Suprapubic skin (tissue), 4 donors: ENCODE measurements at regions not wholly inside any gene's neighbourhood (a gene's known extent, or its start where the extent isn't known, plus 50 kb on each side); places are given as distances from the start of the nearest gene placed in this dataset.
A peak's percentile ranks its signal among the peaks of the same experiment; 100 is the strongest.

Source experiments
- DNase-seq, 2 donors: peaks; one replicate each; pipeline ENCODE4 v3.0.0-alpha.2; 2019; ENCODE audit warnings: low spot score in 2 of 2
- H3K27ac ChIP-seq: fragments of 200-600 bp; sonication (generic); one replicate; pipeline ENCODE4 v1.5.1; 2019
- H3K27me3 ChIP-seq: fragments of 200-600 bp; sonication (generic); one replicate; pipeline ENCODE4 v1.5.1; 2019
- H3K36me3 ChIP-seq: fragments of 200-600 bp; sonication (generic); one replicate; pipeline ENCODE4 v1.5.1; 2019
- H3K4me1 ChIP-seq: fragments of 200-600 bp; sonication (generic); one replicate; pipeline ENCODE4 v1.5.1; 2019
- H3K4me3 ChIP-seq: fragments of 200-600 bp; sonication (generic); one replicate; pipeline ENCODE4 v1.5.1; 2019; ENCODE audit warnings: mild to moderate bottlenecking
- H3K9me3 ChIP-seq: fragments of 200-600 bp; sonication (generic); one replicate; pipeline ENCODE4 v1.5.1; 2019
- CTCF ChIP-seq, 2 donors: fragments of 200-600 bp in 1 of 2; fragments of 450-650 bp in 1 of 2; sonication (generic) in 1 of 2; IDR thresholded peaks; one replicate each; pipeline ENCODE4 v1.5.1; 2016 to 2019; ENCODE audit warnings: antibody characterized with exemption in 2 of 2, mild to moderate bottlenecking in 1 of 2, moderate library complexity in 1 of 2
- EP300 ChIP-seq: sonication (generic); formaldehyde crosslinking; IDR thresholded peaks from one replicate; pipeline ENCODE4 v1.6.1; 2017; ENCODE audit warnings: antibody characterized with exemption
- POLR2A ChIP-seq, 2 donors: fragments of 450-650 bp; IDR thresholded peaks; one replicate each; pipeline ENCODE4 v1.6.1; 2017; ENCODE audit warnings: antibody characterized with exemption in 2 of 2, mild to moderate bottlenecking in 2 of 2, moderate library complexity in 2 of 2
- POLR2AphosphoS5 ChIP-seq, 3 donors: sonication (generic); formaldehyde crosslinking; IDR thresholded peaks; one replicate each; pipeline ENCODE4 v1.6.1; 2017; ENCODE audit warnings: antibody characterized with exemption in 3 of 3
- WGBS: methylation state at CpG from one replicate; pipeline ENCODE4 v1.1.5; 2018; 5-methylcytosine and 5-hydroxymethylcytosine counted together

GRCh38 chr9:86756576-86757381 is 190.5 kb downstream of the GAS1 start:
- no peak for DNase-seq
- Histone ChIP-seq H3K36me3 (no peaks in the 10 kb centered on the region), H3K4me3 (no peak overlapping the region), H3K9me3 (no peaks in the 10 kb centered on the region), H3K27me3 (no peaks in the 10 kb centered on the region), H3K4me1 (peaks cover 21% of the 10 kb centered on the region), H3K27ac (no peak overlapping the region)
- 71% methylated on average over 18 of the region's 18 CpGs for WGBS
- TF ChIP-seq POLR2AphosphoS5 (IDR thresholded peaks at IDR 0.05): no peak

GRCh38 chr9:86755561-86755941 is 191.8 kb downstream of the GAS1 start:
- H3K9me3 ChIP-seq: no peaks in the 10 kb centered on the region
- DNase-seq: no peak
- H3K4me1 ChIP-seq: peaks cover 23% of the 10 kb centered on the region
- no peak for TF ChIP-seq EP300
- no peak for TF ChIP-seq POLR2AphosphoS5 (IDR thresholded peaks at IDR 0.05)
- TF ChIP-seq CTCF (IDR thresholded peaks at IDR 0.05): no peak
- TF ChIP-seq POLR2A (IDR thresholded peaks at IDR 0.05): no peak
- peak overlapping the region; percentile 59 for H3K27ac ChIP-seq
- WGBS: 44% methylated on average over 8 of the region's 8 CpGs
- no peak overlapping the region for H3K4me3 ChIP-seq
- no peaks in the 10 kb centered on the region for H3K27me3 ChIP-seq
- no peaks in the 10 kb centered on the region for H3K36me3 ChIP-seq

- WGBS: 35% methylated on average over 6 of the region's 6 CpGs
- no peaks in the 10 kb centered on the region for H3K36me3 ChIP-seq
- H3K27ac ChIP-seq: peak overlapping the region; percentile 59
- TF ChIP-seq CTCF (IDR thresholded peaks at IDR 0.05) (no peak), POLR2A (IDR thresholded peaks at IDR 0.05) (no peak), EP300 (no peak), POLR2AphosphoS5 (IDR thresholded peaks at IDR 0.05) (no peak)
- no peaks in the 10 kb centered on the region for H3K9me3 ChIP-seq
- no peaks in the 10 kb centered on the region for H3K27me3 ChIP-seq
- H3K4me3 ChIP-seq: no peak overlapping the region
- H3K4me1 ChIP-seq: peaks cover 28% of the 10 kb centered on the region
- no peak for DNase-seq
Observed at GRCh38 chr9:86754581-86755560, 192.4 kb downstream of the GAS1 start.

GRCh38 chr9:86753836-86754235 is 193.5 kb downstream of the GAS1 start:
- Histone ChIP-seq H3K36me3 (no peaks in the 10 kb centered on the region), H3K4me3 (no peak overlapping the region), H3K27ac (no peak overlapping the region), H3K27me3 (no peaks in the 10 kb centered on the region), H3K9me3 (no peaks in the 10 kb centered on the region), H3K4me1 (peaks cover 28% of the 10 kb centered on the region)
- DNase-seq: no peak
- WGBS: 92% methylated on average over 3 of the region's 3 CpGs
- TF ChIP-seq POLR2A (IDR thresholded peaks at IDR 0.05): no peak
- TF ChIP-seq CTCF (IDR thresholded peaks at IDR 0.05): no peak
- TF ChIP-seq EP300: no peak
- no peak for TF ChIP-seq POLR2AphosphoS5 (IDR thresholded peaks at IDR 0.05)

GRCh38 chr9:86752733-86753132 is 194.6 kb downstream of the GAS1 start:
- H3K27ac ChIP-seq: no peak overlapping the region
- no peaks in the 10 kb centered on the region for H3K9me3 ChIP-seq
- H3K36me3 ChIP-seq: no peaks in the 10 kb centered on the region
- peaks cover 28% of the 10 kb centered on the region for H3K4me1 ChIP-seq
- DNase-seq: no peak
- 96% methylated on average over 2 of the region's 2 CpGs for WGBS
- H3K4me3 ChIP-seq: no peak overlapping the region
- no peak for TF ChIP-seq EP300
- TF ChIP-seq POLR2A (IDR thresholded peaks at IDR 0.05): no peak
- no peak for TF ChIP-seq POLR2AphosphoS5 (IDR thresholded peaks at IDR 0.05)
- TF ChIP-seq CTCF (IDR thresholded peaks at IDR 0.05): no peak
- no peaks in the 10 kb centered on the region for H3K27me3 ChIP-seq
